ENCODE measurements at regions not wholly inside any gene's neighbourhood (a gene's known extent, or its start where the extent isn't known, plus 50 kb on each side); places are given as distances from the start of the nearest gene placed in this dataset.

GRCh38 chr16:51225878-51226277 is 74.8 kb upstream of the SALL1 start:
- DNase-seq: no peak

- DNase-seq: no peak
Measured at GRCh38 chr16:51224317-51224716, 73.2 kb upstream of the SALL1 start.

GRCh38 chr16:51222016-51222415 is 70.9 kb upstream of the SALL1 start:
- DNase-seq: no peak

GRCh38 chr16:51211148-51211547 is 60.1 kb upstream of the SALL1 start:
- DNase-seq: no peak

GRCh38 chr16:51210087-51210486 is 59.0 kb upstream of the SALL1 start:
- no peak for DNase-seq

GRCh38 chr16:51201604-51202003 is 50.5 kb upstream of the SALL1 start:
- DNase-seq: no peak

All from stimulated activated CD4-positive, alpha-beta T cell treated with anti-CD3 and anti-CD28 coated beads, Interleukin-4, amount 100 ng/mL, for 4 hours (primary cell).